GM12878 (cell line): ENCODE measurements at regions not wholly inside any gene's neighbourhood (a gene's known extent, or its start where the extent isn't known, plus 50 kb on each side); places are given as distances from the start of the nearest gene placed in this dataset.

Experiments used
- ATAC-seq: fragments of 200-7000 bp; cut with Tn5 transposase; 3 replicates; pipeline ENCODE4 v1.9.1; 2020; ENCODE audit warnings: mild to moderate bottlenecking, moderate library complexity
- BruUV-seq: library from RNA; stranded (reverse); fragments of 400-500 nt; replicated peaks from 2 replicates; lab custom pipeline; 2021; lab: Mats Ljungman, UMichigan
- CTCF ChIA-PET: fragments of 300-600 bp; sonication (Branson Sonifier 250); formaldehyde crosslinking; extraction: SDS; loops from one replicate; lab custom pipeline; 2021; ENCODE audit warnings: inconsistent platforms; lab: Yijun Ruan, JAX
- POLR2A ChIA-PET: fragments of 350-600 bp; formaldehyde crosslinking; extraction: SDS; loops from one replicate; lab custom pipeline; 2021; ENCODE audit warnings: inconsistent platforms; lab: Charles Lee
- RAD21 ChIA-PET: fragments of 300-600 bp; sonication (Branson Sonifier 250); formaldehyde crosslinking; loops from one replicate; lab custom pipeline; 2023; ENCODE audit warnings: antibody characterized with exemption; ENCODE audit not compliant: unreplicated experiment; lab: Charles Lee
- SMC1A ChIA-PET: fragments of 300-600 bp; sonication (Branson Sonifier 250); formaldehyde crosslinking; loops from one replicate; lab custom pipeline; 2023; ENCODE audit not compliant: unreplicated experiment, uncharacterized antibody; lab: Charles Lee
- DNase-seq: peaks from one replicate; pipeline ENCODE4 v3.0.0-alpha.2; 2011; ENCODE audit warnings: low read depth, low spot score
- FAIRE-seq: peaks from 3 replicates; lab custom pipeline; 2011; peaks lifted over from hg19 to GRCh38; lab: Jason Lieb, UNC
- H2AFZ ChIP-seq: 2 replicates; pipeline ENCODE4 v1.6.0; 2011; ENCODE audit warnings: low read depth, low read length, control low read depth; ENCODE audit not compliant: control insufficient read depth
- H3K27ac ChIP-seq: 2 replicates; pipeline ENCODE4 v1.5.1; 2011; ENCODE audit warnings: control low read depth; ENCODE audit not compliant: control insufficient read depth, insufficient read depth
- H3K27me3 ChIP-seq, 2 experiments: replicated peaks in 1 of 2; 2 replicates each; pipeline versions ENCODE4 v1.6.0 to v1.6.1; 2011; ENCODE audit warnings: low read length in 1 of 2; ENCODE audit not compliant: control insufficient read depth in 2 of 2, insufficient read depth in 2 of 2
- H3K36me3 ChIP-seq, 2 experiments: 2 replicates each; pipeline ENCODE4 v1.5.1; 2011; ENCODE audit warnings: low read length in 1 of 2; ENCODE audit not compliant: control insufficient read depth in 2 of 2, insufficient read depth in 2 of 2
- H3K4me1 ChIP-seq: 2 replicates; pipeline ENCODE4 v1.6.1; 2011; ENCODE audit warnings: mild to moderate bottlenecking, low read length, moderate library complexity, mixed read lengths; ENCODE audit not compliant: control insufficient read depth, insufficient read depth
- H3K4me2 ChIP-seq: 2 replicates; pipeline ENCODE4 v1.6.0; 2011; ENCODE audit warnings: control low read depth; ENCODE audit not compliant: control insufficient read depth, insufficient read depth
- H3K4me3 ChIP-seq: fragments of 200-600 bp; sonication (generic); 2 replicates; pipeline ENCODE4 v1.5.1; 2016
- H3K79me2 ChIP-seq: 2 replicates; pipeline ENCODE4 v1.6.0; 2011; ENCODE audit warnings: low read length; ENCODE audit not compliant: control insufficient read depth, insufficient read depth
- H3K9ac ChIP-seq: 2 replicates; pipeline ENCODE4 v1.8.0; 2011; ENCODE audit warnings: low read length, control low read depth, mixed read lengths; ENCODE audit not compliant: control insufficient read depth, insufficient read depth
- H3K9me3 ChIP-seq: replicated peaks from 3 replicates; pipeline ENCODE4 v1.5.1; 2011; ENCODE audit warnings: mild to moderate bottlenecking, low read length; ENCODE audit not compliant: control insufficient read depth, insufficient read depth
- H4K20me1 ChIP-seq: 2 replicates; pipeline ENCODE4 v1.6.0; 2011; ENCODE audit not compliant: control insufficient read depth, insufficient read depth
- ASH2L ChIP-seq: fragments of 300-600, 200-600 bp; sonication (generic); IDR thresholded peaks from 2 replicates; pipeline ENCODE4 v1.6.1; 2017; ENCODE audit warnings: low read depth, mild to moderate bottlenecking, borderline replicate concordance
- BHLHE40 ChIP-seq, 2 experiments: fragments of 450-650 bp in 1 of 2; IDR thresholded peaks; 2 replicates each; pipeline ENCODE4 v1.6.1; 2011 to 2017; ENCODE audit warnings: low read depth in 2 of 2, borderline replicate concordance in 1 of 2, improper control_type of control experiment in 1 of 2, low read length in 1 of 2, mild to moderate bottlenecking in 1 of 2
- CBX3 ChIP-seq: fragments of 200-600 bp; sonication (generic); IDR thresholded peaks from 2 replicates; pipeline ENCODE4 v1.6.1; 2016; ENCODE audit warnings: low read depth, borderline replicate concordance
- E2F4 ChIP-seq: IDR thresholded peaks from 2 replicates; pipeline ENCODE4 v1.6.1; 2012; ENCODE audit warnings: low read depth, low read length, improper control_type of control experiment
- ELK1 ChIP-seq: IDR thresholded peaks from 2 replicates; pipeline ENCODE4 v1.6.1; 2012; ENCODE audit warnings: low read depth, low read length, improper control_type of control experiment
- JUNB ChIP-seq: IDR thresholded peaks from 2 replicates; pipeline ENCODE4 v1.6.1; 2016; ENCODE audit warnings: antibody characterized with exemption, mild to moderate bottlenecking
- MTA3 ChIP-seq: IDR thresholded peaks from 2 replicates; pipeline ENCODE4 v1.6.1; 2012; ENCODE audit warnings: low read length, inconsistent platforms, borderline replicate concordance
- MYC ChIP-seq: IDR thresholded peaks from 2 replicates; pipeline ENCODE4 v1.6.1; 2011; ENCODE audit warnings: mild to moderate bottlenecking, low read length, moderate library complexity, inconsistent platforms; ENCODE audit not compliant: insufficient read depth, insufficient replicate concordance, insufficient read length, severe bottlenecking
- NR2C2 ChIP-seq: IDR thresholded peaks from 2 replicates; pipeline ENCODE4 v1.6.1; 2011; ENCODE audit warnings: borderline replicate concordance, low read depth; ENCODE audit not compliant: control insufficient read depth, insufficient read length
- NR2F1 ChIP-seq: fragments of 450-650 bp; conservative IDR thresholded peaks from 2 replicates; pipeline ENCODE4 v1.6.1; 2017; ENCODE audit warnings: mild to moderate bottlenecking
- PAX5 ChIP-seq: IDR thresholded peaks from 2 replicates; pipeline ENCODE4 v1.6.1; 2011; ENCODE audit warnings: low read depth, low read length, borderline replicate concordance
- POLR2AphosphoS2 ChIP-seq: IDR thresholded peaks from 2 replicates; pipeline ENCODE4 v1.6.1; 2011; ENCODE audit warnings: low read depth, mild to moderate bottlenecking, low read length, improper control_type of control experiment, moderate library complexity
- SP1 ChIP-seq: IDR thresholded peaks from one replicate; pipeline ENCODE4 v1.6.1; 2011; ENCODE audit warnings: low read depth, low read length
- SRF ChIP-seq, 2 experiments: IDR thresholded peaks; 2 replicates each; pipeline ENCODE4 v1.6.1; 2011; ENCODE audit warnings: low read depth in 2 of 2, low read length in 2 of 2, mild to moderate bottlenecking in 1 of 2, moderate library complexity in 1 of 2
- STAT3 ChIP-seq: IDR thresholded peaks from 2 replicates; pipeline ENCODE4 v1.6.1; 2011; ENCODE audit warnings: low read depth, low read length, improper control_type of control experiment
- ZNF207 ChIP-seq: fragments of 450-650 bp; IDR thresholded peaks from 2 replicates; pipeline ENCODE4 v1.6.1; 2014; ENCODE audit warnings: antibody characterized with exemption, mild to moderate bottlenecking, borderline replicate concordance
- ZZZ3 ChIP-seq: IDR thresholded peaks from 2 replicates; pipeline ENCODE4 v1.6.1; 2011; ENCODE audit warnings: low read depth; ENCODE audit not compliant: control insufficient read depth, insufficient read length
- WGBS: methylation state at CpG from one replicate; pipeline ENCODE4 v1.1.6; 2016; ENCODE audit warnings: low lambda C conversion rate; ENCODE audit not compliant: insufficient replicate concordance, insufficient coverage; ENCODE audit errors: missing lambda C conversion rate; 5-methylcytosine and 5-hydroxymethylcytosine counted together
- in situ Hi-C: fragments of 300-500 bp; cut with MboI; formaldehyde crosslinking; loops from 9 replicates; pipeline ENCODE4 v1.14.3; 2018; ENCODE audit warnings: mixed read lengths
- intact Hi-C: fragments of 100-400 bp; cut with micrococcal nuclease; formaldehyde crosslinking; loops from one replicate; pipeline ENCODE4 v1.14.2; 2022; ENCODE audit not compliant: unreplicated experiment
- TF ChIP-seq, protein P1 (sequence below): fragments of 450-650 bp; IDR thresholded peaks from 2 replicates; pipeline ENCODE4 v1.6.1; 2017; ENCODE audit warnings: mild to moderate bottlenecking, low read depth, inconsistent platforms; ENCODE audit not compliant: poor library complexity, severe bottlenecking

GRCh38 chr2:106288873-106289272 is 94.8 kb upstream of the UXS1 start:
- Histone ChIP-seq H3K9me3 (no peaks in the 10 kb centered on the region), H3K27ac (no peak overlapping the region), H3K4me3 (no peak overlapping the region), H3K27me3 (no peaks in the 10 kb centered on the region), H4K20me1 (no peaks in the 10 kb centered on the region), H3K79me2 (no peaks in the 10 kb centered on the region), H3K9ac (no peak overlapping the region)
- FAIRE-seq (no peak), ATAC-seq (no peak)
- ChIA-PET RAD21 (no interaction called here), POLR2A (no interaction called here), SMC1A (no interaction called here), CTCF (no interaction called here)
- WGBS, result 76% methylated on average over 9 of the region's 9 CpGs
- no TSS peak for BruUV-seq
- intact Hi-C loops, result no loop called here
- TF ChIP-seq E2F4, result no peak
- TF ChIP-seq MYC, result no peak
- TF ChIP-seq NR2C2, result no peak
- no peak for TF ChIP-seq ZNF207
- TF ChIP-seq SP1, result no peak
- TF ChIP-seq BHLHE40 (IDR thresholded peaks at IDR 0.05; ENCODE audit: borderline replicate concordance in 1 of 2, low read depth in 2 of 2, low read length in 1 of 2), result no peak
- TF ChIP-seq POLR2AphosphoS2, result no peak
- no peak for TF ChIP-seq MTA3
- no peak for TF ChIP-seq SRF (IDR thresholded peaks at IDR 0.05; ENCODE audit: low read depth in 2 of 2, low read length in 2 of 2)
- no peak for TF ChIP-seq JUNB
- no peak for TF ChIP-seq CBX3
- TF ChIP-seq ELK1, result no peak
- no peak for TF ChIP-seq NR2F1
- no peak for TF ChIP-seq ZZZ3
- TF ChIP-seq, protein P1, sequence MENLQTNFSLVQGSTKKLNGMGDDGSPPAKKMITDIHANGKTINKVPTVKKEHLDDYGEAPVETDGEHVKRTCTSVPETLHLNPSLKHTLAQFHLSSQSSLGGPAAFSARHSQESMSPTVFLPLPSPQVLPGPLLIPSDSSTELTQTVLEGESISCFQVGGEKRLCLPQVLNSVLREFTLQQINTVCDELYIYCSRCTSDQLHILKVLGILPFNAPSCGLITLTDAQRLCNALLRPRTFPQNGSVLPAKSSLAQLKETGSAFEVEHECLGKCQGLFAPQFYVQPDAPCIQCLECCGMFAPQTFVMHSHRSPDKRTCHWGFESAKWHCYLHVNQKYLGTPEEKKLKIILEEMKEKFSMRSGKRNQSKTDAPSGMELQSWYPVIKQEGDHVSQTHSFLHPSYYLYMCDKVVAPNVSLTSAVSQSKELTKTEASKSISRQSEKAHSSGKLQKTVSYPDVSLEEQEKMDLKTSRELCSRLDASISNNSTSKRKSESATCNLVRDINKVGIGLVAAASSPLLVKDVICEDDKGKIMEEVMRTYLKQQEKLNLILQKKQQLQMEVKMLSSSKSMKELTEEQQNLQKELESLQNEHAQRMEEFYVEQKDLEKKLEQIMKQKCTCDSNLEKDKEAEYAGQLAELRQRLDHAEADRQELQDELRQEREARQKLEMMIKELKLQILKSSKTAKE, result no peak
- no peak for TF ChIP-seq ASH2L
- TF ChIP-seq PAX5, result no peak
- no peak for TF ChIP-seq STAT3
- TF ChIP-seq, all 136 proteins: peak for 0
- Histone ChIP-seq H3K4me2 (no peak overlapping the region), H3K36me3 (no peaks in the 10 kb centered on the region), H2AFZ (no peak overlapping the region), H3K4me1 (no peaks in the 10 kb centered on the region)
- in situ Hi-C loops, result no loop called here
- no peak for DNase-seq
